AG04449 (cell line): ENCODE measurements at regions not wholly inside any gene's neighbourhood (a gene's known extent, or its start where the extent isn't known, plus 50 kb on each side); places are given as distances from the start of the nearest gene placed in this dataset.

Source experiments
- CTCF ChIA-PET: fragments of 350-600 bp; formaldehyde crosslinking; extraction: SDS; loops from one replicate; lab custom pipeline; 2021; ENCODE audit warnings: antibody characterized with exemption; lab: Yijun Ruan, JAX
- POLR2A ChIA-PET: fragments of 400-600, 350-600 bp; formaldehyde crosslinking; extraction: SDS; loops from one replicate; lab custom pipeline; 2020; ENCODE audit warnings: antibody characterized with exemption, inconsistent platforms; lab: Yijun Ruan, JAX
- DNase-seq: peaks from one replicate; pipeline ENCODE4 v3.0.0-alpha.2; 2010; ENCODE audit warnings: low read depth, low spot score
- H3K4me3 ChIP-seq: 2 replicates; pipeline ENCODE4 v1.5.1; 2011; ENCODE audit warnings: low read depth, mild to moderate bottlenecking, control low read depth, low read length
- TF ChIP-seq, protein P1 (sequence below): IDR thresholded peaks from one replicate; pipeline ENCODE4 v1.5.1; 2011; ENCODE audit warnings: mild to moderate bottlenecking, moderate library complexity, low read length, control low read depth, inconsistent platforms; ENCODE audit not compliant: insufficient read depth; ENCODE audit errors: missing control alignments

DNA sequence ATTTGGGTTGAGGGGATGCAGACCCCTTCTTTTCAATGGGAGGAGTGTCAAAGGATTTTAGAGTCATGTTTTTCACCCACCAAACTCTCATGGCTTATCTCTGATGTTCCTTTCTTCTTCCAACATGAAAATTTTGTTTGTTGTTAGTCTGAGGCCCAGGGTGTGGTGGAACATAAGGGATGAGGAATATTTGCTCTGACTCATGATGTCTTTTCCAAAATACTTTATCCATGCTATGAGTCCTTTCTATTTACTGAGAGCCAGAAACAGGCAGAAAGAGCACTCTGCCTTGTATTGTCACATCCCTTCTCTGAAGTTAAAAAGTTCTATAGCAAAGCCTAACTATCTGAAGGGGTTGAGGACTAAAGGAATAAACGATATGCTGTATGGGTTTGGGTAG is 61.6 kb upstream of the GYPA start:
- no peak overlapping the region for H3K4me3 ChIP-seq
- TF ChIP-seq, protein P1, sequence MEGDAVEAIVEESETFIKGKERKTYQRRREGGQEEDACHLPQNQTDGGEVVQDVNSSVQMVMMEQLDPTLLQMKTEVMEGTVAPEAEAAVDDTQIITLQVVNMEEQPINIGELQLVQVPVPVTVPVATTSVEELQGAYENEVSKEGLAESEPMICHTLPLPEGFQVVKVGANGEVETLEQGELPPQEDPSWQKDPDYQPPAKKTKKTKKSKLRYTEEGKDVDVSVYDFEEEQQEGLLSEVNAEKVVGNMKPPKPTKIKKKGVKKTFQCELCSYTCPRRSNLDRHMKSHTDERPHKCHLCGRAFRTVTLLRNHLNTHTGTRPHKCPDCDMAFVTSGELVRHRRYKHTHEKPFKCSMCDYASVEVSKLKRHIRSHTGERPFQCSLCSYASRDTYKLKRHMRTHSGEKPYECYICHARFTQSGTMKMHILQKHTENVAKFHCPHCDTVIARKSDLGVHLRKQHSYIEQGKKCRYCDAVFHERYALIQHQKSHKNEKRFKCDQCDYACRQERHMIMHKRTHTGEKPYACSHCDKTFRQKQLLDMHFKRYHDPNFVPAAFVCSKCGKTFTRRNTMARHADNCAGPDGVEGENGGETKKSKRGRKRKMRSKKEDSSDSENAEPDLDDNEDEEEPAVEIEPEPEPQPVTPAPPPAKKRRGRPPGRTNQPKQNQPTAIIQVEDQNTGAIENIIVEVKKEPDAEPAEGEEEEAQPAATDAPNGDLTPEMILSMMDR: no peak
- ChIA-PET CTCF (no interaction called here), POLR2A (no interaction called here)
- no peak for DNase-seq

DNA sequence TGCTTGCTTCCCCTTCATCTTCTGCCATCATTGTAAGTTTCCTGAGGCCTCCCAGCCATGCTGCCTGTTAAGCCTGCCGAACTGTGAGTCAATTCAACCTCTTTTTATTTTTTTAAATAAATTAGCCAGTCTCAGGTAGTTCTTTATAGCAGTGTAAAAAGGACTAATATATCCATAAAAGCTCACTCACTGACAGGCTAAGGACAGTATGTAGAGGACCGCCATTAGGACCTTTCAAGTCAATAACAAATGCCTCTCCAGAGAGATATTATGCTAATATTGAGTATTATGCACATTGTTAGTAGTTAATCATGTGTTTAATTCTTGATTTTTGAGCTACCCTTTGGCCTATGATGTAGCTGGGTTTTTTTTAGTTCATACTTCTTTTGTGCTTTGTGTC is 62.6 kb upstream of the GYPA start:
- ChIA-PET CTCF (no interaction called here), POLR2A (no interaction called here)
- H3K4me3 ChIP-seq: no peak overlapping the region
- no peak for DNase-seq
- TF ChIP-seq, protein P1: no peak

DNA sequence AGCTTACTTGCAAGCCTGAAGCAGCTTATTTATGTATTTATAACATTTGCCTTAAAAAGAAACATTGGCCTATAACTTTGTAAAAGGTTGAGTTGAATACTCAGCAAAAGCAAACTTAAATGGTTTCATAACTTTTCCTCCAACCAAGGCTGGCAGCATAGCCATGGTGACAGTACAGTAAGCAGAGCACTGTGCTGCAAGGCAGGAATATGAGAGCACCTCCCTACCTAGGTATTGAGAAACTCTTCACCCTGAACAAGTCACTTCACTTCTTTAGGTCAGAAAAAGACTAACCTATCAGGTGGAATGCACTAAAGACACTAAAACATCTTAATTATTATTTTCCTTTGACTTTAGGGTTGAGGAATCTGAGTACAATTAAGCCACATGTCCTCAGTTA is 63.9 kb upstream of the GYPA start:
- no peak overlapping the region for H3K4me3 ChIP-seq
- no peak for DNase-seq
- POLR2A ChIA-PET: no interaction called here
- TF ChIP-seq, protein P1: no peak
- CTCF ChIA-PET: no interaction called here

DNA sequence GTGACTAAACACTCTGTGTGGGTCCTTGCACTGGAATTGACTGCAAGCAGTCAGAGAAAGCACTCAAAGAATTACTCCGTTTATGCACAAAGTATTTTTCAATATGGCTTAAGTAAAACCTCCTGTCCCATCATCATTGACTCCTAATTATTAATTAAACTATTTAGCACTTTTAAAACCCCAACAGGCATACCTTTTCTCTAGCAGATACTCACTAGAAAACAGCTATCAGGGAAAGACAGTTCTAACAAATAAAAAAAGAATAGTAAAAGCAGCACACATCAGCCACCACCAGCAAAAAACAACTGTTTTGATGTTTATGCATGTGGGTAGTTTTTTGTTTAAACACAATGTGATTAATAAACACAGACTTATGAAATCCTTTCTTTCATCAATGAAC is 66.2 kb upstream of the GYPA start:
- CTCF ChIA-PET: no interaction called here
- H3K4me3 ChIP-seq: no peak overlapping the region
- DNase-seq: no peak
- POLR2A ChIA-PET: no interaction called here
- TF ChIP-seq, protein P1: no peak

DNA sequence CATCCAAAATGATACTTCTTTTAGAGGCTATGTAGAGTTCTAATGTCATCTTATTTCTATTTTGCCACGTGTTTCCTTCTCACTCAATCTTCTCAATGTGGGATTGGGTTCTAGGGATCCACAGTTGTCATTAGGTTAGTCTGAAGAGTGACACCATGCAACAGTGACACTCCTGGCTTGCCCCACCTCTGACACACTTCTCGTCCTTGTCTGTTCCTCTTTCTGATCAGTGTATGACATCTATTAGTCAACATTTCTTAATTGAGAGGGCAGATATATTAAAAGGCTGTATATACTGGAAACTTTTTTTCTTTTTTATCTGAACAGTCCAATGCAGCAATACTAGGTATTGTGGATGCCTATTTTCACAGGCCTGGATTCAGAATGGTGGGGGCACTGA is 67.6 kb upstream of the GYPA start:
- CTCF ChIA-PET: no interaction called here
- POLR2A ChIA-PET: no interaction called here

DNA sequence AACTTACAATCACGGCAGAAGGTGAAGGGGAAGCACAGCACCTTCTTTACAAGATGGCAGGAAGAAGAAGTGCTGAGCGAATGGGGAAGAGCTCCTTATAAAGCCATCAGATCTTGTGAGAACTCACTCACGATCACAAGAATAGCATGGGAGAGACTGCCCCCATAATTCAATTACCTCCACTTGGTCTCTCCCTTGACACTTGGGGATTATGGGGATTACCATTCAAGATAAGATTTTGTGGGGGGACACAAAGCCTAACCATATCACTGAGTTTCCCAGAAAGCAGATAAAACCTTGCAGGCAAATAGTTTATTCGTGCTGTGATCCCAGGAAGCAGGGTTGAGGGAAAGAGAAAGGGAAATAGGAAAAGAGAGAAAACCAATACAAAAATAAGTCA is 69.0 kb upstream of the GYPA start:
- CTCF ChIA-PET: no interaction called here
- no peak overlapping the region for H3K4me3 ChIP-seq
- DNase-seq: no peak
- TF ChIP-seq, protein P1: no peak
- POLR2A ChIA-PET: no interaction called here

More for the DNA sequence above, 67.6 kb upstream of the GYPA start:
- H3K4me3 ChIP-seq: no peak overlapping the region
- TF ChIP-seq, protein P1: no peak
- no peak for DNase-seq
